ENCODE measurements at regions not wholly inside any gene's neighbourhood (a gene's known extent, or its start where the extent isn't known, plus 50 kb on each side); places are given as distances from the start of the nearest gene placed in this dataset.

DNA sequence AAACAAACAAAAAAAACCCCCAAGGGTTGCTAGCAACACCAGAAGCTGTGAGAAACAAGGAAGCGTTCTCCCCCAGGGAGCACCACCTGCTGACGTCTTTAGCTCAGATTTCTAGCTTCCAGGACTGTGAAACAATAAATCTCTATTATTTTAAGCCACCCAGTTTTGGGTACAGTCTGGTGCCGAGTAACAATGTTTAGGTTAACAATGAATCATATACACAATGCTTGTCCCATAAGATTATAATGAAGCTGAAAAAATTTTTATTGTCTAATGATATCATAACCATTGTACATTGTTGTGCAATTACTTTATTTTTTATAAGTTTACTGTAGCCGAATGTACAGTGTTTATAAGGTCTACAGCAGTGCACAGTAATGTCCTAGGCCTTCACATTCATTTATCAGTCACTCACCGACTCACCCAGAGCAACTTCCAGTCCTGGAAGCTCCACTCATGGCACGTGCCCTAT lies 72.1 kb upstream of the CAB39 start:
- no peak overlapping the region for H3K4me3 ChIP-seq (ENCODE audit: low read depth, low read length)
- H3K27ac ChIP-seq, result no peak overlapping the region
- peak; percentile 29 for DNase-seq
- no peak for TF ChIP-seq CTCF (IDR thresholded peaks at IDR 0.05; ENCODE audit: low read depth, low read length, missing control alignments)
- H3K27me3 ChIP-seq (replicated peaks), result no peaks in the 10 kb centered on the region
- in situ Hi-C loops (cut with HindIII; ENCODE audit: low pct_ligation_motif_present, low sequenced_read_pairs), result no loop called here
- H3K36me3 ChIP-seq (replicated peaks), result no peaks in the 10 kb centered on the region

GRCh38 chr2:230642966-230643365 lies 69.7 kb upstream of the CAB39 start:
- DNase-seq, result no peak
- TF ChIP-seq CTCF (IDR thresholded peaks at IDR 0.05; ENCODE audit: low read depth, low read length, missing control alignments), result no peak
- H3K36me3 ChIP-seq (replicated peaks), result no peaks in the 10 kb centered on the region
- H3K27me3 ChIP-seq (replicated peaks), result no peaks in the 10 kb centered on the region
- in situ Hi-C loops (cut with HindIII; ENCODE audit: low pct_ligation_motif_present, low sequenced_read_pairs), result no loop called here
- H3K4me3 ChIP-seq (ENCODE audit: low read depth, low read length), result no peak overlapping the region
- no peak overlapping the region for H3K27ac ChIP-seq

GRCh38 chr2:230643576-230644291 lies 68.9 kb upstream of the CAB39 start:
- H3K36me3 ChIP-seq (replicated peaks), result no peaks in the 10 kb centered on the region
- no peak for DNase-seq
- no peaks in the 10 kb centered on the region for H3K27me3 ChIP-seq (replicated peaks)
- TF ChIP-seq CTCF (IDR thresholded peaks at IDR 0.05; ENCODE audit: low read depth, low read length, missing control alignments), result no peak
- no peak overlapping the region for H3K4me3 ChIP-seq (ENCODE audit: low read depth, low read length)
- in situ Hi-C loops (cut with HindIII; ENCODE audit: low pct_ligation_motif_present, low sequenced_read_pairs), result no loop called here
- no peak overlapping the region for H3K27ac ChIP-seq

DNA sequence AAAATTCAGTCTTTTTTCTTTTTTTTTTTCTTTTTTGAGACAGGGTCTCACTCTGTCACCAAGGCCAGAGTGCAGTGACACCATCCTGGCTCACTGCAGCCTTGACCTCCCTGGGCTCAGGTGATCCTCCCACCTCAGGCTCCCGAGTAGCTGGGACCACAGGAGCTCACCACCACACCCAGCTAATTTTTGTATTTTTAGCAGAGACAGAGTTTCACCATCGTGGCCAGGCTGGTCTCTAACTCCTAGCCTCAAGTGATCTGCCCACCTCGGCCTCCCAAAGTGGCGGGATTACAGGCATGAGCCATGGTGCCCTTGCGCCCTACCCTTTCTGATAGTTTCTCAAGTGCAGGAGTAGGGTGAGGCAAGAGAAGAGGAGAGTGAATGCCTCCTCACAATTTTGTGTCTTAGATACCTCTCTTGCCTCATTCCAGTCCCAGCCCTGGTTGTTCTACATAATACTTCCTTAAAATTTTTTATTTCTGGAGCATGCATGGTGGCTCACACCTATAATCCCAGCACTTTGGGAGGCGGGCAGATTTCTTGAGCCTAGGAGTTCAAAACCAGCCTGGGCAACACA lies 68.2 kb upstream of the CAB39 start:
- Histone ChIP-seq H3K4me3 (ENCODE audit: low read depth, low read length) (no peak overlapping the region), H3K36me3 (replicated peaks) (no peaks in the 10 kb centered on the region), H3K27ac (no peak overlapping the region), H3K27me3 (replicated peaks) (no peaks in the 10 kb centered on the region)
- TF ChIP-seq CTCF (IDR thresholded peaks at IDR 0.05; ENCODE audit: low read depth, low read length, missing control alignments), result no peak
- in situ Hi-C loops (cut with HindIII; ENCODE audit: low pct_ligation_motif_present, low sequenced_read_pairs), result no loop called here
- no peak for DNase-seq

- in situ Hi-C loops (cut with HindIII; ENCODE audit: low pct_ligation_motif_present, low sequenced_read_pairs), result no loop called here
- TF ChIP-seq CTCF (IDR thresholded peaks at IDR 0.05; ENCODE audit: low read depth, low read length, missing control alignments), result no peak
- no peak for DNase-seq
- H3K27me3 ChIP-seq (replicated peaks), result no peaks in the 10 kb centered on the region
- H3K36me3 ChIP-seq (replicated peaks), result no peaks in the 10 kb centered on the region
- no peak overlapping the region for H3K27ac ChIP-seq
- H3K4me3 ChIP-seq (ENCODE audit: low read depth, low read length), result no peak overlapping the region
Observed at GRCh38 chr2:230648356-230648755, 64.3 kb upstream of the CAB39 start.
